Osteoblast (primary cell): ENCODE measurements at regions not wholly inside any gene's neighbourhood (a gene's known extent, or its start where the extent isn't known, plus 50 kb on each side); places are given as distances from the start of the nearest gene placed in this dataset.

ENCODE experiments used
- DNase-seq: peaks from one replicate; pipeline ENCODE4 v3.0.0; 2011; ENCODE audit warnings: low spot score, mixed read lengths; ENCODE audit not compliant: insufficient read length; ENCODE audit errors: missing footprints
- H2AFZ ChIP-seq: 2 replicates; pipeline ENCODE4 v1.6.0; 2011; ENCODE audit warnings: mild to moderate bottlenecking, low read length
- H3K27ac ChIP-seq: 2 replicates; pipeline ENCODE4 v1.5.1; 2011; ENCODE audit warnings: mild to moderate bottlenecking, low read depth, low read length, moderate library complexity
- H3K27me3 ChIP-seq: 2 replicates; pipeline ENCODE4 v1.6.0; 2012; ENCODE audit warnings: mild to moderate bottlenecking, control low read depth, inconsistent platforms, low read length, moderate library complexity; ENCODE audit not compliant: insufficient read depth
- H3K36me3 ChIP-seq: 2 replicates; pipeline ENCODE4 v1.5.1; 2011; ENCODE audit warnings: mild to moderate bottlenecking, low read length, control low read depth, moderate library complexity; ENCODE audit not compliant: insufficient read depth
- H3K4me1 ChIP-seq: 2 replicates; pipeline ENCODE4 v1.5.1; 2011; ENCODE audit warnings: mild to moderate bottlenecking, low read length, control low read depth, moderate library complexity; ENCODE audit not compliant: insufficient read depth
- H3K4me2 ChIP-seq: 2 replicates; pipeline ENCODE4 v1.6.0; 2011; ENCODE audit warnings: mild to moderate bottlenecking, low read length; ENCODE audit not compliant: insufficient read depth
- H3K4me3 ChIP-seq: fragments of 200-600 bp; sonication (generic); 3 replicates; pipeline ENCODE4 v1.5.1; 2012; ENCODE audit warnings: mild to moderate bottlenecking, low read length, inconsistent platforms; ENCODE audit not compliant: insufficient read depth
- H3K79me2 ChIP-seq: 2 replicates; pipeline ENCODE4 v1.6.0; 2012; ENCODE audit warnings: mild to moderate bottlenecking, low read length, control low read depth, inconsistent platforms; ENCODE audit not compliant: insufficient read depth
- H3K9me3 ChIP-seq: 2 replicates; pipeline ENCODE4 v1.5.1; 2011; ENCODE audit warnings: low read depth, low read length, control low read depth
- H4K20me1 ChIP-seq: 2 replicates; pipeline ENCODE4 v1.6.0; 2012; ENCODE audit warnings: mild to moderate bottlenecking, low read length, control low read depth; ENCODE audit not compliant: insufficient read depth
- TF ChIP-seq, protein P1 (sequence below): IDR thresholded peaks from 2 replicates; pipeline ENCODE4 v1.5.1; 2011; ENCODE audit warnings: mild to moderate bottlenecking, low read depth, low read length, moderate library complexity; ENCODE audit errors: extremely low read depth

DNA sequence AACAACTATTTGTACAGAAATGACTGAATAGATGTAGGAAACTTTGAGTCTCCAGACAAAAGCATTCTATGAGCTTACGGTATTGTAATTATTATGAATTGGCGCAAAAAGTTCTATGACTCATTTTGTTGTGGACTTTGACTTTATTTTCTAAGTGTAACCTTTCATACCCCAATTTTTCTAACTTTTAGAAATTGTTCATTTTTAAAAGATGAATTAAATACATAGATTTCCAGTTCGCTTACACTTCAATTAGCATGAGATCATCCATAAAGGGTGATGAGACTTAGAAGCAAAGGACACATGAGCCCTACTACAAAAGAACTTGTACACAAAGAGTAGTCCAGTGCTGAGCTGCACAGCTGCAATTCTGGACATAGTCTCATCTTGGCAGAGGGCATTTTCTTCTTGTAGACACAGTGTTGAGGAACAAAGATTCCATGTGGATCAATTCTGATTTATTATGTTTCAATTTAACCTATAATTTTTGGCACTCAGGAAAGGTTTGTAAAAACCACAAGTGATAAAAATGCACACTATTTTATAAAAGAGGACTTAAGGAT, 431.1 kb downstream of the LRRIQ3 start:
- H3K27me3 ChIP-seq = no peaks in the 10 kb centered on the region
- TF ChIP-seq, protein P1, sequence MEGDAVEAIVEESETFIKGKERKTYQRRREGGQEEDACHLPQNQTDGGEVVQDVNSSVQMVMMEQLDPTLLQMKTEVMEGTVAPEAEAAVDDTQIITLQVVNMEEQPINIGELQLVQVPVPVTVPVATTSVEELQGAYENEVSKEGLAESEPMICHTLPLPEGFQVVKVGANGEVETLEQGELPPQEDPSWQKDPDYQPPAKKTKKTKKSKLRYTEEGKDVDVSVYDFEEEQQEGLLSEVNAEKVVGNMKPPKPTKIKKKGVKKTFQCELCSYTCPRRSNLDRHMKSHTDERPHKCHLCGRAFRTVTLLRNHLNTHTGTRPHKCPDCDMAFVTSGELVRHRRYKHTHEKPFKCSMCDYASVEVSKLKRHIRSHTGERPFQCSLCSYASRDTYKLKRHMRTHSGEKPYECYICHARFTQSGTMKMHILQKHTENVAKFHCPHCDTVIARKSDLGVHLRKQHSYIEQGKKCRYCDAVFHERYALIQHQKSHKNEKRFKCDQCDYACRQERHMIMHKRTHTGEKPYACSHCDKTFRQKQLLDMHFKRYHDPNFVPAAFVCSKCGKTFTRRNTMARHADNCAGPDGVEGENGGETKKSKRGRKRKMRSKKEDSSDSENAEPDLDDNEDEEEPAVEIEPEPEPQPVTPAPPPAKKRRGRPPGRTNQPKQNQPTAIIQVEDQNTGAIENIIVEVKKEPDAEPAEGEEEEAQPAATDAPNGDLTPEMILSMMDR = no peak
- H3K9me3 ChIP-seq = no peaks in the 10 kb centered on the region
- H2AFZ ChIP-seq = no peak overlapping the region
- H3K4me3 ChIP-seq = no peak overlapping the region
- H3K27ac ChIP-seq = no peak overlapping the region
- H3K36me3 ChIP-seq = no peaks in the 10 kb centered on the region
- H3K4me2 ChIP-seq = no peak overlapping the region
- H3K4me1 ChIP-seq = no peaks in the 10 kb centered on the region
- DNase-seq = no peak
- no peaks in the 10 kb centered on the region for H4K20me1 ChIP-seq
- H3K79me2 ChIP-seq = no peaks in the 10 kb centered on the region

DNA sequence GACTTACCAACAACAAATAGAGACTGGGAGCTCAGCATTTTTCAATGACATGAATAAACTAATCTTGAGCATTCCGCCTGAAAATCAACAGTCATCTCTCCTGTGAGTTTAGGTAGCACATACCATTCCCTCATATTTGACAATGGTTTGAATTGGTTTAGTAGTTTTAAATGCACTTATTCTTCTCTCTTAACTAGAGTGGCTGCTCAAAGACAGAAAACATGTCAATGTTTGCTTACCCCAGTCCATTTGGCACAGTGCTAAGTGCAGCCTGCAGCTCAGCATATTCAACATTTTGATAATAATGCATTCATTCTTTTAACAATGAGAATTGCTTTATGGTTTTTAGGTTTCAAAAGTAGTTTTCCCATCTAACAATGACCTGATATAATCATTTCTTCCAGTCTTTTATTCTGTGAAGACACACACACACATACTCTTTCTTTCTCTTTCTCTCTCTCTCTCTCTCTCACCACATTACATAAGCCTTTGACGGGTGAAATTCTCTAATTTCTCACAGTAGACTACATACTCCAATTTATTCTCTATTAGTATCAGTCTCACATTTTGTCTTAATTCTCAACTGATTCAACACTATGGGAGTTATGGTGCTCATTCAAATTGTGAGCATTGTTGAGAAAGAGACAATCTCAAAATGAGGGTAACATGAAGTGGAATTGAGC, 432.3 kb downstream of the LRRIQ3 start:
- no peaks in the 10 kb centered on the region for H4K20me1 ChIP-seq
- TF ChIP-seq, protein P1 = no peak

DNA sequence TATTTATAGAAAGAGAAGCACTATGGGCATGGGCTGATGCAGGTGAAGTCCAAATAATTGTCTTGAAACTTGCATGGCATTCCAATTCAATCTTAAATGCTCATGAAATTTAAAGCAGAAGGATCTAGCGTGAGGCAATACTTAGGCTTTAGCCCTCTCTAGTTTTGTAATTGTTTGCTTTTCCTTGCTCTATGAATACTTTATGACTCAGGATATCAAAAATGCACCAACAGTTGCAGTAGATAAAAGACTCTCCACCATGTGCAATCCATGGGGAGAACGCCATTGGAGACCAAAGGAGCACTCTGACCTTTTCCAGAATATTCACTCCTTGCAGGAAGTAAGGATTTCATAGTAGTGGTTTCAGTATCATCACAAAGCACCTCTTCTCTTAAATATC, 436.4 kb downstream of the LRRIQ3 start:
- Histone ChIP-seq H3K4me3 (no peak overlapping the region), H3K79me2 (no peaks in the 10 kb centered on the region), H3K9me3 (peaks cover 5% of the 10 kb centered on the region)

More for the DNA sequence above, 432.3 kb downstream of the LRRIQ3 start:
- peak; percentile 17 for DNase-seq
- Histone ChIP-seq H3K27me3 (no peaks in the 10 kb centered on the region), H3K4me1 (no peaks in the 10 kb centered on the region), H3K27ac (no peak overlapping the region), H3K4me2 (no peak overlapping the region), H2AFZ (no peak overlapping the region), H3K79me2 (no peaks in the 10 kb centered on the region), H3K36me3 (no peaks in the 10 kb centered on the region), H3K4me3 (no peak overlapping the region), H3K9me3 (no peaks in the 10 kb centered on the region)

DNA sequence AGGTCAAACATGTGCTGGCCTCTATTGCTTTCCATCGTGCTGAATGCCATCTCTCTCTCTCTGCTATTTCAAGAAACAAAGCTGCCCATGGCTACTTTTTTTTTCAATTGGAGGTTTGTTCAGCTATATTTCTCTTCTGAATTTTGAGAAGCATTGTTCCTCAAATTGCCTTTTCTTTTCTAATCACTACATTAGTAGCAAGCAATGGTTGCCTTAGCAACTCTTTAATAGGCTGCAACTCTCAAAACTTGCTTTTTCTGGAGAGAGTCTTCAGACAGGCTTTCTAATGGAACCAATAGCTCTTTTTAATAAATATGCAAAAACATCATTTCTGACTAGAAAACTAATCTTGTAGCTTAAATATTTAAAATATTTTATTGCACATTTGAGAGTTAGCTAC, 439.0 kb downstream of the LRRIQ3 start:
- no peak overlapping the region for H2AFZ ChIP-seq
- no peak overlapping the region for H3K4me3 ChIP-seq
- no peaks in the 10 kb centered on the region for H3K27me3 ChIP-seq
- H3K36me3 ChIP-seq = no peaks in the 10 kb centered on the region
- no peaks in the 10 kb centered on the region for H3K79me2 ChIP-seq
- no peak overlapping the region for H3K27ac ChIP-seq
- no peak for DNase-seq
- H4K20me1 ChIP-seq = no peaks in the 10 kb centered on the region
- TF ChIP-seq, protein P1 = no peak
- no peak overlapping the region for H3K4me2 ChIP-seq
- H3K4me1 ChIP-seq = no peaks in the 10 kb centered on the region
- H3K9me3 ChIP-seq = peaks cover 5% of the 10 kb centered on the region

More for the DNA sequence above, 436.4 kb downstream of the LRRIQ3 start:
- H2AFZ ChIP-seq = no peak overlapping the region
- no peaks in the 10 kb centered on the region for H4K20me1 ChIP-seq
- DNase-seq = no peak
- H3K27me3 ChIP-seq = no peaks in the 10 kb centered on the region
- TF ChIP-seq, protein P1 = no peak
- no peaks in the 10 kb centered on the region for H3K4me1 ChIP-seq
- H3K4me2 ChIP-seq = no peak overlapping the region
- no peak overlapping the region for H3K27ac ChIP-seq
- no peaks in the 10 kb centered on the region for H3K36me3 ChIP-seq
